Right lung (tissue), 2 donors: ENCODE measurements at regions not wholly inside any gene's neighbourhood (a gene's known extent, or its start where the extent isn't known, plus 50 kb on each side); places are given as distances from the start of the nearest gene placed in this dataset.

ENCODE experiments used
- DNase-seq, 2 donors: peaks; one replicate each; pipeline ENCODE4 v3.0.0-alpha.2; 2013

GRCh38 chr2:78023356-78023755 is 501.2 kb upstream of the LRRTM4 start:
- DNase-seq = no peak

- no peak for DNase-seq
Measured at GRCh38 chr2:78024996-78025395, 502.8 kb upstream of the LRRTM4 start.

GRCh38 chr2:78029392-78029995 is 507.3 kb upstream of the LRRTM4 start:
- DNase-seq = no peak

- DNase-seq = no peak
Measured at GRCh38 chr2:78034706-78035105, 512.5 kb upstream of the LRRTM4 start.

- DNase-seq = no peak
Measured at GRCh38 chr2:78035804-78036203, 513.6 kb upstream of the LRRTM4 start.

- DNase-seq = no peak
Measured at GRCh38 chr2:78051480-78051879, 529.3 kb upstream of the LRRTM4 start.

- DNase-seq = no peak
Measured at GRCh38 chr2:78056976-78057375, 534.8 kb upstream of the LRRTM4 start.

GRCh38 chr2:78061301-78061700 is 539.1 kb upstream of the LRRTM4 start:
- no peak for DNase-seq

- no peak for DNase-seq
Measured at GRCh38 chr2:78061732-78062131, 539.6 kb upstream of the LRRTM4 start.

GRCh38 chr2:78063246-78064020 is 541.3 kb upstream of the LRRTM4 start:
- DNase-seq = no peak

GRCh38 chr2:78065366-78065765 is 543.2 kb upstream of the LRRTM4 start:
- DNase-seq = no peak

GRCh38 chr2:78068808-78069207 is 546.6 kb upstream of the LRRTM4 start:
- no peak for DNase-seq

- no peak for DNase-seq
Measured at GRCh38 chr2:78070693-78071092, 548.5 kb upstream of the LRRTM4 start.

GRCh38 chr2:78077633-78078032 is 555.5 kb upstream of the LRRTM4 start:
- no peak for DNase-seq

- no peak for DNase-seq
Measured at GRCh38 chr2:78082555-78082954, 560.4 kb upstream of the LRRTM4 start.

- DNase-seq = no peak
Measured at GRCh38 chr2:78093436-78093835, 571.3 kb upstream of the LRRTM4 start.

- no peak for DNase-seq
Measured at GRCh38 chr2:78109272-78109671, 587.1 kb upstream of the LRRTM4 start.

GRCh38 chr2:78115291-78115690 is 593.1 kb upstream of the LRRTM4 start:
- DNase-seq = no peak

GRCh38 chr2:78118037-78118436 is 595.9 kb upstream of the LRRTM4 start:
- no peak for DNase-seq

GRCh38 chr2:78120275-78120674 is 598.1 kb upstream of the LRRTM4 start:
- DNase-seq = no peak

GRCh38 chr2:78125042-78125441 is 602.9 kb upstream of the LRRTM4 start:
- DNase-seq = no peak

- no peak for DNase-seq
Measured at GRCh38 chr2:78127424-78127823, 605.2 kb upstream of the LRRTM4 start.
